ENCODE measurements at regions not wholly inside any gene's neighbourhood (a gene's known extent, or its start where the extent isn't known, plus 50 kb on each side); places are given as distances from the start of the nearest gene placed in this dataset.
A peak's percentile ranks its signal among the peaks of the same experiment; 100 is the strongest.

DNA sequence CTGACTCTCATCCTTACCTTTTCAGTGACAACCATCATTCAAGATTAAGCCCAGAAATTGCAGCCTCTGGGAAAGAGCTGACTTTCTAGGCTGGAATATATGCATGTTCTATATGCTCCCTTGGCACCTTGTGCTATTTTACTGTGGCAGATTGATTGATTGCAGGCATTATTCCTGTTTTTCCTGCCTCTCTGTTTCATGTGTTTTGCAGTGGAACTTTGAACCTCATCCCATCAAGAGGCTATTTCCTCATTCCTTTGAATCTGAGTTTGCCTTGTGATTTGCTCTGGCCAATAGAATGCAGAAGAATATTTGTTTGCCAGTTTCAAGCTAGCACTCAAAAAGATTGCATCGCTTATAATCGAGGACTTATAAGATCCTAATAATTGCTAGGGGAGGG, 174.8 kb upstream of the DCN start:
- Histone ChIP-seq H3K4me3 (ENCODE audit: low read length) (no peak overlapping the region), H3K9ac (ENCODE audit: low read length) (no peak overlapping the region), H2AFZ (ENCODE audit: low read length) (no peak overlapping the region), H3K36me3 (ENCODE audit: low read depth, low read length) (no peaks in the 10 kb centered on the region), H3F3A (ENCODE audit: low read length, unreplicated experiment) (no peaks in the 10 kb centered on the region), H4K20me1 (ENCODE audit: low read length) (no peaks in the 10 kb centered on the region), H3K4me1 (ENCODE audit: insufficient read depth, low read length) (no peaks in the 10 kb centered on the region), H3K79me2 (ENCODE audit: low read length) (no peaks in the 10 kb centered on the region), H3K9me2 (replicated peaks; ENCODE audit: low read length) (no peaks in the 10 kb centered on the region), H3K27ac (ENCODE audit: low read length) (no peak overlapping the region), H3K9me3 (ENCODE audit: low read length) (no peaks in the 10 kb centered on the region), H3K27me3 (ENCODE audit: low read length) (no peaks in the 10 kb centered on the region), H3K4me2 (ENCODE audit: low read length) (no peak overlapping the region)
- DNase-seq = peak; percentile 13
- no TSS peak for BruUV-seq (replicated peaks)
- POLR2A ChIA-PET (ENCODE audit: unreplicated experiment) = no interaction called here
- CTCF ChIA-PET = no interaction called here
- intact Hi-C loops (cut with micrococcal nuclease) = no loop called here
- TF ChIP-seq EZH2phosphoT487 (IDR thresholded peaks at IDR 0.05; ENCODE audit: borderline replicate concordance, low read length) = no peak
- TF ChIP-seq, protein P1, sequence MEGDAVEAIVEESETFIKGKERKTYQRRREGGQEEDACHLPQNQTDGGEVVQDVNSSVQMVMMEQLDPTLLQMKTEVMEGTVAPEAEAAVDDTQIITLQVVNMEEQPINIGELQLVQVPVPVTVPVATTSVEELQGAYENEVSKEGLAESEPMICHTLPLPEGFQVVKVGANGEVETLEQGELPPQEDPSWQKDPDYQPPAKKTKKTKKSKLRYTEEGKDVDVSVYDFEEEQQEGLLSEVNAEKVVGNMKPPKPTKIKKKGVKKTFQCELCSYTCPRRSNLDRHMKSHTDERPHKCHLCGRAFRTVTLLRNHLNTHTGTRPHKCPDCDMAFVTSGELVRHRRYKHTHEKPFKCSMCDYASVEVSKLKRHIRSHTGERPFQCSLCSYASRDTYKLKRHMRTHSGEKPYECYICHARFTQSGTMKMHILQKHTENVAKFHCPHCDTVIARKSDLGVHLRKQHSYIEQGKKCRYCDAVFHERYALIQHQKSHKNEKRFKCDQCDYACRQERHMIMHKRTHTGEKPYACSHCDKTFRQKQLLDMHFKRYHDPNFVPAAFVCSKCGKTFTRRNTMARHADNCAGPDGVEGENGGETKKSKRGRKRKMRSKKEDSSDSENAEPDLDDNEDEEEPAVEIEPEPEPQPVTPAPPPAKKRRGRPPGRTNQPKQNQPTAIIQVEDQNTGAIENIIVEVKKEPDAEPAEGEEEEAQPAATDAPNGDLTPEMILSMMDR (conservative IDR thresholded peaks at IDR 0.05; ENCODE audit: low read depth, low read length) = no peak
- TF ChIP-seq EZH2 (IDR thresholded peaks at IDR 0.05; ENCODE audit: low read length, unreplicated experiment) = no peak
- ATAC-seq = no peak

DNA sequence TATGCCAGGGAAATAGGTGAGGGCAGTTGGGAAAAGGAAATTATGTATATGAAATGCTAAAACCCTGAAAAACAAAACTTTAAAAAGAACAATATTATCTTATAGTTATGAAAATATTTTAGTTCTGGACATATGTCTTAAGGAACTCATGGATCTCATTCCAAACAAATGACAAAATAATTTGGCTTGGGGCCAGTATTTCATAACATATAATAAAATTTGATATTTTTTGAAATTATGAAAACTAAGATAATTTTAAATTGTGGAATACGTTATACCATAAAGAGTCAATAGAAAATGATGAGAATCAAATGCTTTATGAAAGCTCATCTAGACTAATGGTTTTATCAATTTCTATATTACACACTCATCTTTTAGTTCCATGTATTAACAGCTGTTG, 173.8 kb upstream of the DCN start:
- Histone ChIP-seq H3F3A (ENCODE audit: low read length, unreplicated experiment) (no peaks in the 10 kb centered on the region), H3K79me2 (ENCODE audit: low read length) (no peaks in the 10 kb centered on the region), H3K4me1 (ENCODE audit: insufficient read depth, low read length) (no peaks in the 10 kb centered on the region), H3K9me2 (replicated peaks; ENCODE audit: low read length) (no peaks in the 10 kb centered on the region), H3K9me3 (ENCODE audit: low read length) (no peaks in the 10 kb centered on the region), H3K36me3 (ENCODE audit: low read depth, low read length) (no peaks in the 10 kb centered on the region), H3K9ac (ENCODE audit: low read length) (no peak overlapping the region), H4K20me1 (ENCODE audit: low read length) (no peaks in the 10 kb centered on the region), H3K27me3 (ENCODE audit: low read length) (no peaks in the 10 kb centered on the region), H2AFZ (ENCODE audit: low read length) (no peak overlapping the region), H3K4me3 (ENCODE audit: low read length) (no peak overlapping the region), H3K4me2 (ENCODE audit: low read length) (no peak overlapping the region), H3K27ac (ENCODE audit: low read length) (no peak overlapping the region)
- DNase-seq (no peak), ATAC-seq (no peak)
- no peak for TF ChIP-seq EZH2 (IDR thresholded peaks at IDR 0.05; ENCODE audit: low read length, unreplicated experiment)
- TF ChIP-seq, protein P1 (conservative IDR thresholded peaks at IDR 0.05; ENCODE audit: low read depth, low read length) = no peak
- TF ChIP-seq EZH2phosphoT487 (IDR thresholded peaks at IDR 0.05; ENCODE audit: borderline replicate concordance, low read length) = no peak
- CTCF ChIA-PET = interaction anchor here (1.3 kb wide), 1 partner anchor 411 kb away, joined by 5 read pairs; no protein-coding TSS in a partner anchor
- intact Hi-C loops (cut with micrococcal nuclease) = no loop called here
- BruUV-seq (replicated peaks) = no TSS peak
- POLR2A ChIA-PET (ENCODE audit: unreplicated experiment) = no interaction called here

DNA sequence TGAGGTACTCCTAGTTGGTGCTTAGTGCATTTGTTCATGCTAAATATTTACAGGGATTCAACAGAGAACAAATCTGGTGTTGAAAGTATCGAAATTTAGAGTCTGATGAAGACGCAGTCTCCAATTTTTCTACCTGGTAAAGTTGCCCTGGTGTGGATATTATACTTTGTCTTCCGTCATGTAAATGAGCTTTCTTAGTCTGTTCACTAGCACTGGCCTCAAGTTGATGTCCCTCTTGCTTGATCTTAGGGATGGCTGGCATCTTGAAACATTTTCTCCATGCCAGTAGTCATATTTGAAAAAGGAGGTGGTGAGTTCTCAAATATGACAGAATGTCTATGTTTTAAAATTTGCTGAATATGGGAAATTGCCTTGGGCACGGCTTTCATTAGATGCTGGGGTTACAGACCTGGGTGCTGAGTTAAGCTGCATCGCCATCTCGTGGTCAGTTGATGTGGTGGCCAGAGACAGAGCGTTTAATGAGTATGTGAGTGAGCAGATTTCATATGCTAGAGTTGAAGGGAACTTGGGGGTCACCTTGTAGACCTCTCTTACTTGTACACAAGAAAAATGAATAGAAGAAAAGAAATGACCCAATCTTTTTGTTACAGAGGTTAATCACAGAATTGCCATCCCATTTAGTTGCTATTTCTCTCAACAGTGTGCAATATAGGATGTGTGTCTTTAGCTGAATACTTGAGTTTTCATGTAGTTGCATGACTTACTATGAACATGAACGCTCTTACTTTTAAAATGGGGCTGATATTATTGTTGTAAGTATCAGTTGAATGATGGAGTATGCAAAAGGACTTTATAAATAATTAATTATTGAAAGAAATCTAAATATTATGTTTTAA, 172.8 kb upstream of the DCN start:
- peak; percentile 92 for ATAC-seq
- Histone ChIP-seq H3F3A (ENCODE audit: low read length, unreplicated experiment) (no peaks in the 10 kb centered on the region), H3K9ac (ENCODE audit: low read length) (no peak overlapping the region), H3K27me3 (ENCODE audit: low read length) (no peaks in the 10 kb centered on the region), H3K4me3 (ENCODE audit: low read length) (no peak overlapping the region), H3K27ac (ENCODE audit: low read length) (no peak overlapping the region), H3K4me1 (ENCODE audit: insufficient read depth, low read length) (no peaks in the 10 kb centered on the region), H3K36me3 (ENCODE audit: low read depth, low read length) (no peaks in the 10 kb centered on the region), H3K9me3 (ENCODE audit: low read length) (no peaks in the 10 kb centered on the region), H3K79me2 (ENCODE audit: low read length) (no peaks in the 10 kb centered on the region), H3K9me2 (replicated peaks; ENCODE audit: low read length) (no peaks in the 10 kb centered on the region), H3K4me2 (ENCODE audit: low read length) (no peak overlapping the region), H4K20me1 (ENCODE audit: low read length) (no peaks in the 10 kb centered on the region), H2AFZ (ENCODE audit: low read length) (no peak overlapping the region)
- peak; percentile 82 for DNase-seq
- CTCF ChIA-PET = interaction anchor here (0.5 to 1.3 kb wide), 2 partner anchors 86 to 410 kb away, joined by 3 to 5 read pairs; no protein-coding TSS in a partner anchor
- BruUV-seq (replicated peaks) = no TSS peak
- POLR2A ChIA-PET (ENCODE audit: unreplicated experiment) = no interaction called here
- no peak for TF ChIP-seq EZH2 (IDR thresholded peaks at IDR 0.05; ENCODE audit: low read length, unreplicated experiment)
- TF ChIP-seq, protein P1 (conservative IDR thresholded peaks at IDR 0.05; ENCODE audit: low read depth, low read length) = peak; percentile 95
- intact Hi-C loops (cut with micrococcal nuclease) = loop anchor here (1.0 kb wide), 4 partner anchors 177 to 396 kb away; no protein-coding TSS in a partner anchor

Measured in PC-3 (cell line).